Endodermal cell (in vitro differentiated cells): ENCODE measurements at regions not wholly inside any gene's neighbourhood (a gene's known extent, or its start where the extent isn't known, plus 50 kb on each side); places are given as distances from the start of the nearest gene placed in this dataset.
A peak's percentile ranks its signal among the peaks of the same experiment; 100 is the strongest.

Experiments
- DNase-seq: peaks from one replicate; pipeline ENCODE4 v3.0.0-alpha.2; 2017
- H3K27ac ChIP-seq: 2 replicates; pipeline ENCODE4 v1.5.1; 2013; ENCODE audit warnings: mild to moderate bottlenecking, low read depth, low read length, moderate library complexity
- H3K27me3 ChIP-seq: 2 replicates; pipeline ENCODE4 v1.6.1; 2013; ENCODE audit warnings: mild to moderate bottlenecking, low read length, moderate library complexity; ENCODE audit not compliant: insufficient read depth, control insufficient read depth, poor library complexity, severe bottlenecking
- H3K36me3 ChIP-seq: 2 replicates; pipeline ENCODE4 v1.7.0; 2013; ENCODE audit warnings: mild to moderate bottlenecking, low read length, moderate library complexity; ENCODE audit not compliant: control insufficient read depth, insufficient read depth
- H3K4me1 ChIP-seq: one replicate; pipeline ENCODE4 v1.7.0; 2013; ENCODE audit warnings: low read length; ENCODE audit not compliant: control insufficient read depth, insufficient read depth
- H3K4me3 ChIP-seq: 2 replicates; pipeline ENCODE4 v1.5.1; 2013; ENCODE audit warnings: mild to moderate bottlenecking, low read length, moderate library complexity
- H3K9ac ChIP-seq: 2 replicates; pipeline ENCODE4 v1.6.1; 2013; ENCODE audit warnings: mild to moderate bottlenecking, low read length, moderate library complexity; ENCODE audit not compliant: poor library complexity, severe bottlenecking; ENCODE audit errors: extremely low read depth
- H3K9me3 ChIP-seq: 2 replicates; pipeline ENCODE4 v1.6.1; 2013; ENCODE audit warnings: mild to moderate bottlenecking, low read length, moderate library complexity; ENCODE audit not compliant: control insufficient read depth
- H3K27ac Mint-ChIP-seq: 2 replicates; pipeline ENCODE4 v1.8.0; 2020; ENCODE audit warnings: mixed read lengths
- H3K27me3 Mint-ChIP-seq: 2 replicates; pipeline ENCODE4 v1.8.0; 2021; ENCODE audit warnings: mild to moderate bottlenecking, mixed read lengths; ENCODE audit not compliant: insufficient read depth
- H3K36me3 Mint-ChIP-seq: 2 replicates; pipeline ENCODE4 v1.8.0; 2020; ENCODE audit warnings: low read depth, mixed read lengths
- H3K4me1 Mint-ChIP-seq: 2 replicates; pipeline ENCODE4 v1.8.0; 2020; ENCODE audit warnings: mixed read lengths
- H3K4me3 Mint-ChIP-seq: 2 replicates; pipeline ENCODE4 v1.8.0; 2020; ENCODE audit warnings: mild to moderate bottlenecking, moderate library complexity, mixed read lengths
- H3K9me3 Mint-ChIP-seq: 2 replicates; pipeline ENCODE4 v1.8.0; 2020; ENCODE audit warnings: mild to moderate bottlenecking, mixed read lengths
- CTCF ChIP-seq: fragments of 200-600 bp; sonication (generic); conservative IDR thresholded peaks from 2 replicates; pipeline ENCODE4 v1.5.0; 2021; ENCODE audit warnings: antibody characterized with exemption, mild to moderate bottlenecking
- WGBS, 2 experiments: methylation state at CpG; one replicate each; pipeline versions ENCODE4 v1.1.5 to v1.1.7; 2013; ENCODE audit warnings: missing lambda C conversion rate in 2 of 2, mixed read lengths in 1 of 2; ENCODE audit not compliant: insufficient coverage in 1 of 2, insufficient read length in 1 of 2; 5-methylcytosine and 5-hydroxymethylcytosine counted together

GRCh38 chr20:50429412-50429811 lies 80.8 kb upstream of the PTPN1 start:
- no peaks in the 10 kb centered on the region for H3K27me3 ChIP-seq
- Mint-ChIP-seq H3K9me3 (no peaks in the 10 kb centered on the region), H3K4me1 (peaks cover 22% of the 10 kb centered on the region), H3K36me3 (no peaks in the 10 kb centered on the region), H3K27ac (no peak overlapping the region), H3K27me3 (no peaks in the 10 kb centered on the region), H3K4me3 (no peak overlapping the region)
- H3K36me3 ChIP-seq: no peaks in the 10 kb centered on the region
- no peak overlapping the region for H3K9ac ChIP-seq
- H3K9me3 ChIP-seq: no peaks in the 10 kb centered on the region
- H3K4me1 ChIP-seq: peaks cover 11% of the 10 kb centered on the region
- H3K4me3 ChIP-seq: no peak overlapping the region
- no peak for DNase-seq
- WGBS, 2 experiments: 78 to 89% methylated on average over 4 to 5 of the region's 5 CpGs
- no peak overlapping the region for H3K27ac ChIP-seq
- TF ChIP-seq CTCF: no peak

GRCh38 chr20:50431066-50431450 lies 79.1 kb upstream of the PTPN1 start:
- Histone ChIP-seq H3K27ac (no peak overlapping the region), H3K36me3 (no peaks in the 10 kb centered on the region), H3K27me3 (no peaks in the 10 kb centered on the region), H3K9ac (no peak overlapping the region), H3K9me3 (no peaks in the 10 kb centered on the region), H3K4me3 (no peak overlapping the region), H3K4me1 (peaks cover 11% of the 10 kb centered on the region)
- Mint-ChIP-seq H3K27ac (no peak overlapping the region), H3K4me3 (no peak overlapping the region), H3K36me3 (no peaks in the 10 kb centered on the region), H3K27me3 (no peaks in the 10 kb centered on the region), H3K4me1 (peaks cover 24% of the 10 kb centered on the region), H3K9me3 (no peaks in the 10 kb centered on the region)
- TF ChIP-seq CTCF: no peak
- WGBS, 2 experiments: 80 to 82% methylated on average over 4 to 9 of the region's 9 CpGs
- DNase-seq: no peak

GRCh38 chr20:50433001-50433761 lies 77.0 kb upstream of the PTPN1 start:
- no peak for DNase-seq
- Mint-ChIP-seq H3K36me3 (no peaks in the 10 kb centered on the region), H3K27ac (peak overlapping the region; percentile 15), H3K9me3 (no peaks in the 10 kb centered on the region), H3K27me3 (no peaks in the 10 kb centered on the region), H3K4me3 (no peak overlapping the region), H3K4me1 (peaks cover 11% of the 10 kb centered on the region)
- H3K9ac ChIP-seq: no peak overlapping the region
- no peaks in the 10 kb centered on the region for H3K9me3 ChIP-seq
- no peaks in the 10 kb centered on the region for H3K36me3 ChIP-seq
- H3K27me3 ChIP-seq: no peaks in the 10 kb centered on the region
- TF ChIP-seq CTCF: no peak
- no peak overlapping the region for H3K27ac ChIP-seq
- 94 to 100% methylated on average over 3 to 4 of the region's 4 CpGs for WGBS, 2 experiments
- H3K4me3 ChIP-seq: no peak overlapping the region
- no peaks in the 10 kb centered on the region for H3K4me1 ChIP-seq
